ENCODE measurements at regions not wholly inside any gene's neighbourhood (a gene's known extent, or its start where the extent isn't known, plus 50 kb on each side); places are given as distances from the start of the nearest gene placed in this dataset.

GRCh38 chr9:91158946-91159345 is 202.8 kb downstream of the AUH start:
- peaks cover 8% of the 10 kb centered on the region for H3K4me1 ChIP-seq (ENCODE audit: low read depth)
- ATAC-seq (no peak), DNase-seq (peak in 1 of 3 donors; percentile 3)
- no peak for TF ChIP-seq CTCF (IDR thresholded peaks at IDR 0.05)
- H3K4me3 ChIP-seq, result no peak overlapping the region
- intact Hi-C loops (cut with DNase I, micrococcal nuclease), result no loop called here
- no peaks in the 10 kb centered on the region for H3K9me3 ChIP-seq
- H3K36me3 ChIP-seq (ENCODE audit: low read depth), result no peaks in the 10 kb centered on the region

- ATAC-seq (peak; percentile 56), DNase-seq (peak; percentile 67 to 73 (median 72))
- no peak for TF ChIP-seq CTCF (IDR thresholded peaks at IDR 0.05)
These were observed 202.0 kb downstream of the AUH start for GRCh38 chr9:91159664-91160121.

DNA sequence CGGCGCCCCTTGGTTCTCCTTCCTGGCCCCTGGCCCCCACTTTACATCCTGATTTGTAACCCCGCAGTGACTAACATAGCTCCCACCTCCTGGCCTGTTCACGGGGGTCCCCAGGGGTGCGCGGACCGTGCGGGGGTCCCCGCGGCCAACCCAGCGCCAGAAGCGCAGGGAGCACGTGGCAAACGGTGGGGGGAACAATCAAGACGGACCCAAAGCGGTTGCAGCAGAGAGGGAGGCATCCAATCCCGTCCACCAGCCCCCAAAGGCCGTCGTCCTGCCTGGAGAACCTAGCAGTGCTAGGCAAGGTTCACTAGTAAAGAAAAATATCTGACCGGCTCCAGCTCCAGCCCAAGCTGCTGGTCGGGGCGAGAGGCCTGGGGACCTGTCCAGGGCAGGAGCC is 201.5 kb downstream of the AUH start:
- no peaks in the 10 kb centered on the region for H3K9me3 ChIP-seq
- no peak for TF ChIP-seq CTCF (IDR thresholded peaks at IDR 0.05)
- H3K4me1 ChIP-seq (ENCODE audit: low read depth), result peaks cover 18% of the 10 kb centered on the region
- ATAC-seq, result no peak
- DNase-seq, result peak in 1 of 3 donors; percentile 5
- intact Hi-C loops (cut with DNase I, micrococcal nuclease), result no loop called here
- H3K4me3 ChIP-seq, result no peak overlapping the region
- no peaks in the 10 kb centered on the region for H3K36me3 ChIP-seq (ENCODE audit: low read depth)

More at GRCh38 chr9:91159664-91160121, 202.0 kb downstream of the AUH start:
- intact Hi-C loops (cut with DNase I, micrococcal nuclease), result no loop called here
- Histone ChIP-seq H3K4me1 (ENCODE audit: low read depth) (peaks cover 13% of the 10 kb centered on the region), H3K9me3 (no peaks in the 10 kb centered on the region), H3K36me3 (ENCODE audit: low read depth) (no peaks in the 10 kb centered on the region), H3K4me3 (no peak overlapping the region)

DNA sequence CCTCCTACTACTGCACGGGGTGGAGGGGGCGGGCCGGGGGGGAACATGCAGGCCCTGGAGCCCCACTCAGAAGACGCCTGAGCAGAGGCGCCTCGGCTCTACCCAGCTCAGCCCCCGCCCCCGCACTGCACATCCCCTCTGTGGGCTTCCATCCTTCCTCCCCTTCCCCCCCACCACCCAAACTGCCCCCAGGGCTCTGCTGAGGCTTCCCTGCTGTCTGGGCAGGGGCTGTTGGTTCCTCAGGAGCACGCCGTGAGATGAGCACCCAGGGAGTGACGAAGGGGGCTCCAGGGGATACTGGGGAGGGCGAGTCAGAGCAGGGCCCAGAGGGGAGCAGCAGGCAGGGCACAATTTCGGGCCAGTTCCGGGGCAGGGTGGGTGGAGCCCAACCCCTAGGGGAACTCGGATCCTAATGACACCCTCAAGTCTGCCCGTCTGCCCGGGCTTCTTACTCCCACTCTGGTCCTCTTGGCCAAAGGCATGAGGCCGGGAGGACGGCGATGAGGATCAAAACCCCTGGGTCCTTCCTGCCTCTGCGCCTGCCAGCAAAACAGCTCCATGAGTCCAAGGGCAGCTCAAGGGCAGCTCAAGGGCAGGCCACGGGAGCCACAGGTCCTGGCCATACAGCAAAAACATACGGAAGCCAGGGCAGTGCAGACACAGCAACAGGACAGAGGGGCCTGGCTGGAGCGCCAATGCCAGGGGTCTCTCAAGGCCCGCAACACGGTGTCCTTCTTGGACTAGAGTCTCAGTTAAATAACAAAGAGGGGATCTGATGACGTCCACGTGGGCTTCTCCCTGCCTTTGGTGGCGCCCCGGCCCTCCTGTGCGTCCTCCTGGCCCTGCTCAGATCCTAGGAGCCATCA is 200.9 kb downstream of the AUH start:
- DNase-seq (peak in 1 of 3 donors; percentile 6), ATAC-seq (no peak)
- Histone ChIP-seq H3K4me3 (no peak overlapping the region), H3K9me3 (no peaks in the 10 kb centered on the region), H3K4me1 (ENCODE audit: low read depth) (peaks cover 25% of the 10 kb centered on the region), H3K36me3 (ENCODE audit: low read depth) (no peaks in the 10 kb centered on the region)
- intact Hi-C loops (cut with DNase I, micrococcal nuclease), result no loop called here
- no peak for TF ChIP-seq CTCF (IDR thresholded peaks at IDR 0.05)

GRCh38 chr9:91161465-91162300 is 200.0 kb downstream of the AUH start:
- H3K4me3 ChIP-seq, result no peak overlapping the region
- H3K9me3 ChIP-seq, result no peaks in the 10 kb centered on the region
- TF ChIP-seq CTCF (IDR thresholded peaks at IDR 0.05), result no peak
- H3K36me3 ChIP-seq (ENCODE audit: low read depth), result no peaks in the 10 kb centered on the region
- H3K4me1 ChIP-seq (ENCODE audit: low read depth), result peaks cover 29% of the 10 kb centered on the region
- DNase-seq (peak in 1 of 3 donors; percentile 3), ATAC-seq (no peak)
- intact Hi-C loops (cut with DNase I, micrococcal nuclease), result no loop called here
